ENCODE measurements at regions not wholly inside any gene's neighbourhood (a gene's known extent, or its start where the extent isn't known, plus 50 kb on each side); places are given as distances from the start of the nearest gene placed in this dataset.

GRCh38 chr4:137677863-137678262 is 145.6 kb upstream of the PCDH18 start:
- peak; percentile 24; the same call in 1 of the 2 replicates for TF ChIP-seq FOS (IDR thresholded peaks at IDR 0.05; ENCODE audit: low read depth, low read length)
- no peak for TF ChIP-seq NFE2L2 (IDR thresholded peaks at IDR 0.05; ENCODE audit: low read depth, low read length)
- peak; percentile 71; the same call in 1 of the 2 replicates for TF ChIP-seq CEBPB (IDR thresholded peaks at IDR 0.05; ENCODE audit: low read depth, low read length)
- no peak overlapping the region for H3K9ac ChIP-seq (ENCODE audit: low read depth, low read length)
- H3K4me1 ChIP-seq (ENCODE audit: control insufficient read depth, insufficient read depth, low read length) = peaks cover 4% of the 10 kb centered on the region
- no peaks in the 10 kb centered on the region for H3K27me3 ChIP-seq (ENCODE audit: control insufficient read depth, insufficient read depth, low read length)
- no peak overlapping the region for H4K5ac ChIP-seq (ENCODE audit: low read depth, low read length)
- no peak overlapping the region for H2BK20ac ChIP-seq (ENCODE audit: low read depth, low read length)
- no peak overlapping the region for H3K4me3 ChIP-seq (ENCODE audit: insufficient read depth, low read depth, low read length)
- no peak overlapping the region for H2AFZ ChIP-seq (replicated peaks; ENCODE audit: low read length, poor library complexity)
- peak overlapping the region; percentile 98 for H2BK5ac ChIP-seq (ENCODE audit: low read depth, low read length, poor library complexity, severe bottlenecking)
- H3K18ac ChIP-seq (ENCODE audit: low read depth, low read length) = no peak overlapping the region
- no peaks in the 10 kb centered on the region for H3K36me3 ChIP-seq (ENCODE audit: control insufficient read depth, insufficient read depth, low read length)
- H4K91ac ChIP-seq (ENCODE audit: insufficient read depth, low read depth, low read length) = no peak overlapping the region
- BruUV-seq (replicated peaks) = no TSS peak
- no peak overlapping the region for H3K56ac ChIP-seq (ENCODE audit: extremely low read depth, insufficient read depth, low read length)
- in situ Hi-C loops (cut with MboI; ENCODE audit: low sequenced_read_pairs) (no loop called here), dilution Hi-C loops (cut with HindIII; ENCODE audit: low sequenced_read_pairs, unreplicated experiment) (no loop called here), intact Hi-C loops (cut with micrococcal nuclease) (no loop called here)
- H3K14ac ChIP-seq (replicated peaks; ENCODE audit: low read depth, low read length) = no peak overlapping the region
- no peak overlapping the region for H2BK120ac ChIP-seq (ENCODE audit: low read depth, low read length)
- no peaks in the 10 kb centered on the region for H4K20me1 ChIP-seq (ENCODE audit: insufficient read depth, low read length)
- H3K23ac ChIP-seq (ENCODE audit: low read depth, low read length) = no peak overlapping the region
- peak; percentile 62 for ATAC-seq (ENCODE audit: low read depth)
- no peak overlapping the region for H2AK9ac ChIP-seq (replicated peaks; ENCODE audit: low read depth, low read length, poor library complexity)
- H3K27ac ChIP-seq (ENCODE audit: insufficient read depth, low read length) = no peak overlapping the region
- ChIA-PET POLR2A (ENCODE audit: unreplicated experiment) (no interaction called here), CTCF (no interaction called here)
- no peak overlapping the region for H3K4me2 ChIP-seq (ENCODE audit: low read depth, low read length)
- H3K9me3 ChIP-seq (ENCODE audit: control insufficient read depth, insufficient read depth, low read length) = no peaks in the 10 kb centered on the region
- no peak overlapping the region for H2AK5ac ChIP-seq (ENCODE audit: low read depth, low read length)
- 0 out of 4 replicates have a peak, but pooled peaks cover 0 to 2% of the 10 kb centered on the region in 2 experiments for H3K79me1 ChIP-seq (ENCODE audit: low read depth in 1 of 2, low read length in 2 of 2)
- DNase-seq = peak; percentile 85
- no peak overlapping the region for H4K8ac ChIP-seq (ENCODE audit: low read depth in 2 of 2, low read length in 2 of 2)
- no peak overlapping the region for H2BK15ac ChIP-seq (ENCODE audit: low read depth, low read length)
- H3K9me1 ChIP-seq (ENCODE audit: insufficient read depth, low read length) = peaks cover 4% of the 10 kb centered on the region; the same call in 1 of the 2 replicates
- no peak overlapping the region for H3K4ac ChIP-seq (ENCODE audit: low read depth, low read length)

Measured in IMR-90 (cell line).